Loucy (cell line): ENCODE measurements at regions not wholly inside any gene's neighbourhood (a gene's known extent, or its start where the extent isn't known, plus 50 kb on each side); places are given as distances from the start of the nearest gene placed in this dataset.

Source experiments
- H2AFZ ChIP-seq: fragments of 200-600 bp; sonication (generic); 2 replicates; pipeline ENCODE4 v1.6.0; 2016; ENCODE audit warnings: antibody characterized with exemption, mild to moderate bottlenecking, low read length, moderate library complexity
- H3F3A ChIP-seq: fragments of 200-600 bp; 2 replicates; pipeline ENCODE4 v1.6.0; 2016; ENCODE audit warnings: antibody characterized with exemption, low read depth, mild to moderate bottlenecking
- H3K27me3 ChIP-seq: fragments of 200-600 bp; sonication (generic); 2 replicates; pipeline ENCODE4 v1.6.1; 2014; ENCODE audit warnings: low read length, mild to moderate bottlenecking; ENCODE audit not compliant: insufficient read depth, poor library complexity, severe bottlenecking
- H3K36me3 ChIP-seq: fragments of 200-600 bp; sonication (generic); 2 replicates; pipeline ENCODE4 v1.6.1; 2016; ENCODE audit warnings: low read length; ENCODE audit not compliant: insufficient read depth
- H3K4me1 ChIP-seq: fragments of 200-600 bp; sonication (generic); 2 replicates; pipeline ENCODE4 v1.5.1; 2014; ENCODE audit warnings: low read length, mild to moderate bottlenecking; ENCODE audit not compliant: insufficient read depth, poor library complexity, severe bottlenecking
- H3K4me2 ChIP-seq: fragments of 200-600 bp; sonication (generic); 2 replicates; pipeline ENCODE4 v1.6.0; 2014; ENCODE audit warnings: antibody characterized with exemption, low read length, low read depth, mild to moderate bottlenecking; ENCODE audit not compliant: poor library complexity, severe bottlenecking
- H3K4me3 ChIP-seq: fragments of 200-600 bp; sonication (generic); 2 replicates; pipeline ENCODE4 v1.5.1; 2014; ENCODE audit warnings: low read length, mild to moderate bottlenecking, mixed read lengths; ENCODE audit not compliant: poor library complexity, severe bottlenecking
- H3K79me2 ChIP-seq: fragments of 200-600 bp; sonication (generic); 2 replicates; pipeline ENCODE4 v1.6.1; 2014; ENCODE audit warnings: low read length; ENCODE audit not compliant: insufficient read depth
- H3K9ac ChIP-seq: fragments of 200-600 bp; sonication (generic); 2 replicates; pipeline ENCODE4 v1.6.0; 2014; ENCODE audit warnings: mild to moderate bottlenecking, low read depth, low read length, moderate library complexity; ENCODE audit not compliant: poor library complexity, severe bottlenecking
- H3K9me2 ChIP-seq: fragments of 200-600 bp; sonication (generic); replicated peaks from 2 replicates; pipeline ENCODE4 v1.6.1; 2016; ENCODE audit warnings: low read depth, low read length, mixed read lengths
- H3K9me3 ChIP-seq: fragments of 200-600 bp; sonication (generic); 2 replicates; pipeline ENCODE4 v1.6.1; 2014; ENCODE audit warnings: mild to moderate bottlenecking, antibody characterized with exemption, low read length, low read depth; ENCODE audit not compliant: insufficient read depth
- H4K20me1 ChIP-seq: fragments of 200-600 bp; sonication (generic); 2 replicates; pipeline ENCODE4 v1.6.0; 2014; ENCODE audit warnings: antibody characterized with exemption, low read length, mild to moderate bottlenecking; ENCODE audit not compliant: insufficient read depth, poor library complexity, severe bottlenecking
- EZH2phosphoT487 ChIP-seq: fragments of 200-600 bp; IDR thresholded peaks from 2 replicates; pipeline ENCODE4 v1.6.1; 2018; ENCODE audit warnings: antibody characterized with exemption, mild to moderate bottlenecking, moderate library complexity, borderline replicate concordance
- TF ChIP-seq, protein P1 (sequence below): fragments of 200-600 bp; sonication (generic); conservative IDR thresholded peaks from 2 replicates; pipeline ENCODE4 v1.5.1; 2014; ENCODE audit warnings: mild to moderate bottlenecking, antibody characterized with exemption, low read length

DNA sequence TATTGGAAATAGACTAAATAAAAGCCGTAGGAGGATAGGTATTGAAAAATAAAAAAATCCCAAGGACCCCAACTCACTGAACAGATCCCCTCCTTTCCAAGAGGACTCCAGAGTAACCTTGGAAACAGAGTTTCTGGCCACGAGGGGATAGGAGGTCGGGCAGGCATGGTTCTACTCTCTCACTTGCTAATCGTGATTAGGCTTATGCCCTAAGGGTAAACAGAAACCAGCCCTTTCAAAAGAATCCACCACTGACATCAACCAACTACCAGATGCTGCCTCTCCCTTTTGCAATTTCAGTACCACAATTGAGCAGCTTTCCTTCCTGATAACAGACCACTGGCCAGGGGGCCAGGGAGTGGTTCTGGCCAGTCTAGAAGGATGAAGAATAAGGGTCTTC, 477.8 kb downstream of the EIPR1 start:
- H4K20me1 ChIP-seq, result no peaks in the 10 kb centered on the region
- H3K79me2 ChIP-seq, result no peaks in the 10 kb centered on the region
- H3K36me3 ChIP-seq, result no peaks in the 10 kb centered on the region
- no peaks in the 10 kb centered on the region for H3K4me1 ChIP-seq
- H3F3A ChIP-seq, result no peaks in the 10 kb centered on the region
- no peak overlapping the region for H3K4me3 ChIP-seq
- no peak overlapping the region for H2AFZ ChIP-seq
- H3K9me2 ChIP-seq, result no peaks in the 10 kb centered on the region
- no peak overlapping the region for H3K4me2 ChIP-seq
- 0 out of 2 replicates have a peak, but pooled peaks cover 4% of the 10 kb centered on the region for H3K9me3 ChIP-seq
- TF ChIP-seq, protein P1, sequence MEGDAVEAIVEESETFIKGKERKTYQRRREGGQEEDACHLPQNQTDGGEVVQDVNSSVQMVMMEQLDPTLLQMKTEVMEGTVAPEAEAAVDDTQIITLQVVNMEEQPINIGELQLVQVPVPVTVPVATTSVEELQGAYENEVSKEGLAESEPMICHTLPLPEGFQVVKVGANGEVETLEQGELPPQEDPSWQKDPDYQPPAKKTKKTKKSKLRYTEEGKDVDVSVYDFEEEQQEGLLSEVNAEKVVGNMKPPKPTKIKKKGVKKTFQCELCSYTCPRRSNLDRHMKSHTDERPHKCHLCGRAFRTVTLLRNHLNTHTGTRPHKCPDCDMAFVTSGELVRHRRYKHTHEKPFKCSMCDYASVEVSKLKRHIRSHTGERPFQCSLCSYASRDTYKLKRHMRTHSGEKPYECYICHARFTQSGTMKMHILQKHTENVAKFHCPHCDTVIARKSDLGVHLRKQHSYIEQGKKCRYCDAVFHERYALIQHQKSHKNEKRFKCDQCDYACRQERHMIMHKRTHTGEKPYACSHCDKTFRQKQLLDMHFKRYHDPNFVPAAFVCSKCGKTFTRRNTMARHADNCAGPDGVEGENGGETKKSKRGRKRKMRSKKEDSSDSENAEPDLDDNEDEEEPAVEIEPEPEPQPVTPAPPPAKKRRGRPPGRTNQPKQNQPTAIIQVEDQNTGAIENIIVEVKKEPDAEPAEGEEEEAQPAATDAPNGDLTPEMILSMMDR, result no peak
- TF ChIP-seq EZH2phosphoT487, result no peak
- no peak overlapping the region for H3K9ac ChIP-seq
- no peaks in the 10 kb centered on the region for H3K27me3 ChIP-seq

DNA sequence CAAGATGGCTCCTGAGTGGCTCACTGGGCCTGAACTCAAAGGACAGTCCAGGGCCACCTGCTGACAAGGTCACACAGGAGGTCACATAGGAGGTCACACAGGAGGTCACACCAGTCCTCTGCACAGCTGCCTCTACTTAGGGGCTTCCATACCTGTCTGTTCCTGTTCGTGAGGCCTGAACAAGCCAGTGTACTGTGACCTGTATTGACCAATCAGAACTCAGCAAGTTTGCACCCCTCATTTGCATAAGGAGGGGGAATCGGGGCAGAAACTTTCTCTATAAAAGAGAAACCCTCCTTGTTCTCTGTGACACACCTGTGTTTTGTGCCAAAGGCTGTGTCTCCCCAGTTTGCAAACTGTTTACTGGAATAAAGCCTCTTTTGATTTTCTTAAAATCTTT, 478.9 kb downstream of the EIPR1 start:
- Histone ChIP-seq H3K4me2 (no peak overlapping the region), H3K9ac (no peak overlapping the region), H3K4me1 (no peaks in the 10 kb centered on the region), H3K36me3 (no peaks in the 10 kb centered on the region), H4K20me1 (no peaks in the 10 kb centered on the region), H3K4me3 (no peak overlapping the region), H3K9me3 (0 out of 2 replicates have a peak, but pooled peaks cover 4% of the 10 kb centered on the region), H3K9me2 (no peaks in the 10 kb centered on the region), H2AFZ (no peak overlapping the region), H3F3A (no peaks in the 10 kb centered on the region), H3K27me3 (no peaks in the 10 kb centered on the region), H3K79me2 (no peaks in the 10 kb centered on the region)
- no peak for TF ChIP-seq EZH2phosphoT487
- TF ChIP-seq, protein P1, result no peak

DNA sequence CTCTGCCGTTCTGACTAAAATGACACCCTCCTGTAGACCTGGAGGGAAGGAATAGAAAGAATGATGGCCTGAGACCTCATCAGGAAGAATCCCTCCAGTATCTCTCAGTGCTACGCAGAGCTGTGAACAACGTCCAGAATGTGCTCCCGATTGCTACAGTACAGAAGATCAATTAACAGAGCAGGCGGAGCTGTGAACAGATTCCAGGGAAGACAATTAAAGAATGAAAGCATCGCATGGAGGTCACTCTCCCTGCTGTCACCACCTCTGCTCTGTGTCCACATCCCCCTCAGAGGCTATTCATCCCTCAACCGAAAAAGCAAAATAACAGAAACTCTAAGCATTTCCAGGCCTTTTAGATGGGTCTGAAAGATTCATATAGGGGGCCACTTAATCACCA, 481.0 kb downstream of the EIPR1 start:
- H3K4me3 ChIP-seq, result no peak overlapping the region
- H2AFZ ChIP-seq, result no peak overlapping the region
- H3K27me3 ChIP-seq, result no peaks in the 10 kb centered on the region
- no peak for TF ChIP-seq EZH2phosphoT487
- TF ChIP-seq, protein P1, result no peak
- no peaks in the 10 kb centered on the region for H3K79me2 ChIP-seq
- H3K9ac ChIP-seq, result no peak overlapping the region
- H3K4me1 ChIP-seq, result no peaks in the 10 kb centered on the region
- H3K9me3 ChIP-seq, result 0 out of 2 replicates have a peak, but pooled peaks cover 4% of the 10 kb centered on the region
- no peaks in the 10 kb centered on the region for H3K36me3 ChIP-seq
- no peaks in the 10 kb centered on the region for H3K9me2 ChIP-seq
- no peaks in the 10 kb centered on the region for H3F3A ChIP-seq
- H4K20me1 ChIP-seq, result no peaks in the 10 kb centered on the region
- H3K4me2 ChIP-seq, result no peak overlapping the region
